ENCODE measurements at regions not wholly inside any gene's neighbourhood (a gene's known extent, or its start where the extent isn't known, plus 50 kb on each side); places are given as distances from the start of the nearest gene placed in this dataset.

DNA sequence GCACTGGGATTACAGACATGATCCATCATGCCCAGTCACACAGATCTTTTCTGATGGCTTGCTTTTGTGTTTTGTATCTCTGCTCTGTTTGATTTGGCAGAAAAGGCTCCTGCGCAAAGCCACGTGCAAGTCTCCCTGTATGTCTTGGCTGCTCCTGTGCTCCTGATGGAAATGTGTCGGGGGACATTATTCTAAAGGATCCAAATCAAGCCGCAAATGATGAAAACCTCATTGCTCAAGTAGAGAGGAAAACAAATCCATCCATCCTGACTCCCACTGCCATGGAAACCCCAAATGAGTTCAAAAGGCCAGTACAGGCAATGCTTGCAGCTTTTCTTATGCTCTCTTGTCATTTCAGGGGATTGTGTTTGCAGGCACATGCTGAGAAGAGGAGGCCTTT, 93.8 kb downstream of the NDUFA12 start:
- no peak for TF ChIP-seq EZH2phosphoT487 (IDR thresholded peaks at IDR 0.05)
- no peak for TF ChIP-seq EZH2 (IDR thresholded peaks at IDR 0.05)
- TF ChIP-seq, protein P1, sequence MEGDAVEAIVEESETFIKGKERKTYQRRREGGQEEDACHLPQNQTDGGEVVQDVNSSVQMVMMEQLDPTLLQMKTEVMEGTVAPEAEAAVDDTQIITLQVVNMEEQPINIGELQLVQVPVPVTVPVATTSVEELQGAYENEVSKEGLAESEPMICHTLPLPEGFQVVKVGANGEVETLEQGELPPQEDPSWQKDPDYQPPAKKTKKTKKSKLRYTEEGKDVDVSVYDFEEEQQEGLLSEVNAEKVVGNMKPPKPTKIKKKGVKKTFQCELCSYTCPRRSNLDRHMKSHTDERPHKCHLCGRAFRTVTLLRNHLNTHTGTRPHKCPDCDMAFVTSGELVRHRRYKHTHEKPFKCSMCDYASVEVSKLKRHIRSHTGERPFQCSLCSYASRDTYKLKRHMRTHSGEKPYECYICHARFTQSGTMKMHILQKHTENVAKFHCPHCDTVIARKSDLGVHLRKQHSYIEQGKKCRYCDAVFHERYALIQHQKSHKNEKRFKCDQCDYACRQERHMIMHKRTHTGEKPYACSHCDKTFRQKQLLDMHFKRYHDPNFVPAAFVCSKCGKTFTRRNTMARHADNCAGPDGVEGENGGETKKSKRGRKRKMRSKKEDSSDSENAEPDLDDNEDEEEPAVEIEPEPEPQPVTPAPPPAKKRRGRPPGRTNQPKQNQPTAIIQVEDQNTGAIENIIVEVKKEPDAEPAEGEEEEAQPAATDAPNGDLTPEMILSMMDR (IDR thresholded peaks at IDR 0.05): no peak
